ENCODE measurements at regions not wholly inside any gene's neighbourhood (a gene's known extent, or its start where the extent isn't known, plus 50 kb on each side); places are given as distances from the start of the nearest gene placed in this dataset.

- TF ChIP-seq CTCF (conservative IDR thresholded peaks at IDR 0.05; ENCODE audit: low read length): no peak
- TF ChIP-seq EZH2phosphoT487 (IDR thresholded peaks at IDR 0.05; ENCODE audit: borderline replicate concordance): no peak
Measured at GRCh38 chr2:221304916-221305315, 267.2 kb downstream of the EPHA4 start.

All from Loucy (cell line).